ENCODE measurements at regions not wholly inside any gene's neighbourhood (a gene's known extent, or its start where the extent isn't known, plus 50 kb on each side); places are given as distances from the start of the nearest gene placed in this dataset.

DNA sequence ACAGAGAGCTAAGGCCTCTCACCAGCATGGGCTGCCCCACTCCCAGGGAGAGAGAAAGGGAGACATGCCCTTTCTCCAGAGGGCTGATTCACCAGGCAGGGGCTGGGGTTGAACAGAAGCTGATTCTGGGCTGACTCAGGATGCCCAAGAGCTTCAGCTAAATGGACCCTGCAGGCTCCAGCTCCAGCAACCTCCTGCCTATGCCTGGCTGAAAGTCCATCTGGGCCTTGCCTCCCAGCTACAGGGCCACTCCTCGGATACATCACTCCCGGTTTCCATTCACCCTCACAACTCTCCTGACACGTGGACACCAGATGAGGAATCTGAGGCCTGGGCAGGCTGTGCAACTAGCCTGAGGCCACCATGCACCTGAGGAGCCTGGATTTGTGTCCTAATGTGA lies 215.5 kb downstream of the BUD13 start:
- no peak for DNase-seq (ENCODE audit: low read depth in 2 of 2)

GRCh38 chr11:116556483-116556882 lies 216.3 kb downstream of the BUD13 start:
- no peak for DNase-seq (ENCODE audit: low read depth in 2 of 2)

GRCh38 chr11:116553482-116553881 lies 219.3 kb downstream of the BUD13 start:
- DNase-seq (ENCODE audit: low read depth in 2 of 2), result no peak

GRCh38 chr11:116551576-116551975 lies 221.2 kb downstream of the BUD13 start:
- DNase-seq (ENCODE audit: low read depth in 2 of 2), result no peak

- no peak for DNase-seq (ENCODE audit: low read depth in 2 of 2)
These were observed 224.5 kb downstream of the BUD13 start for GRCh38 chr11:116548256-116548655.

GRCh38 chr11:116547571-116547970 lies 225.2 kb downstream of the BUD13 start:
- no peak for DNase-seq (ENCODE audit: low read depth in 2 of 2)

GRCh38 chr11:116545912-116546311 lies 226.9 kb downstream of the BUD13 start:
- DNase-seq (ENCODE audit: low read depth in 2 of 2), result no peak

DNA sequence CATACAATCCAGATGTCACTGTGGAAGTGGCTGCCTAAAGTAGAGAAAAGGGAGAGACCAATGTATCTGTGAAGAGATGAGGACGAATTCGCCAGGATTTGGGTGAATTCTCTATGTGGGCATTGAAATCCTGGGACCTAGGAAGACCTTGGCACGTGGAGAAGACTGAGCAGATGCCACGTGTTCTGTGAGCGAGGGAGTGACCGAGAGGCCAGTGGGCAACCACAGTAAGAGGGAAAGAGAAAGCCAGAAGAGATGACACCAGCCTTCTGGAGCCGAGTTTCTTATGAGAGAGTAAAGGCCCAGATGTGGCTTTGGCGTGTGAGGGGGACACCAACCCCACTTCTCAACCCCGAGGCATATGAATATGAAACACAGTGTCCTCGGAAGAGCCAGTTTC lies 228.1 kb downstream of the BUD13 start:
- DNase-seq (ENCODE audit: low read depth in 2 of 2), result no peak

DNA sequence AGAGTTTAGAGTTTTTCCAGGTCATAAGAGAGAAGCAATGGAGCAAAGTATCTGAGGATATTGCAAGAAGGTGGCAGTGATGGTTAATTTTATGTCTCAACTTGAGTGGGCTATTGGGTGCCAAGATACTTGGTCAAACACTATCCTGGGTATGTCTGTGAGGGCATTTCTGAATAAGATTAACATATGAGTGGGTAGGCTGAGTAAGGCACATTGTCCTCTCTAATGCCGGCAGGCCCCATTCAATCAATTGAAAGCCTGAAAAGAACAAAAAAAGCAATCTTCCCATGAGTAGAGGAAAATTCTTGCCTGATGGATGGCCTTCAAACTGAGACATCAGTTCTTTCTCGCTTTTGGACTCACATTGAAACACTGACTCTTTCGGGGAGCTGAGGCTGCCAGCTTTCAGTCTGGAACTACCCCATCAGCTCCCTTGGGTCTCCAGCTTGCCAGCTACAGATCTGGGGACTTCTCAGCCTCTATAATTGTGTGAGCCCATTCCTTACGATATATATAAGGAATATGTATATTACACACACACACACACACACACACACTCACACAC lies 228.8 kb downstream of the BUD13 start:
- DNase-seq (ENCODE audit: low read depth in 2 of 2), result no peak

GRCh38 chr11:116543099-116543498 lies 229.7 kb downstream of the BUD13 start:
- no peak for DNase-seq (ENCODE audit: low read depth in 2 of 2)

- no peak for DNase-seq (ENCODE audit: low read depth in 2 of 2)
These were observed 230.4 kb downstream of the BUD13 start for GRCh38 chr11:116542406-116542805.

DNA sequence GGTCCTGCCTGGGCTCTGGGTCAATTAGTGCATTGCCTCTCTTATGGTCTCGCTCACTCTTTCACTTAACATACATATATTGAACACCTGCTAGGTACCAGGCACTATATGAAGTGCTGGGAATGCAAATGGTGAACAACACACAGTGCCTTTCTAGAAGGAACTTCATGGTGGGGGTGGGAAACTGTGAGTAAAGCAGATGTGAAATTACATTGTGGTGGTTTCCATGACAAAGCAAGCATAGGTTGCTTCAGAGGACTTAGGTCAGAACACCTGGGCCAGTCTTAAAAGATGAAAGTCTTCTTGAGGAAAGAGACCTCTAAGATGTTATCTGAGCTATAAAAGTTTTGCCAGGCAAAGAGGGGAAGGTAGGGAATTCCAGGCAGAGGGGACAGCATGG lies 231.3 kb downstream of the BUD13 start:
- DNase-seq (ENCODE audit: low read depth in 2 of 2), result no peak

- no peak for DNase-seq (ENCODE audit: low read depth in 2 of 2)
These were observed 232.0 kb downstream of the BUD13 start for GRCh38 chr11:116540645-116541304.

- DNase-seq (ENCODE audit: low read depth in 2 of 2), result no peak
These were observed 232.9 kb downstream of the BUD13 start for GRCh38 chr11:116539836-116540418.

DNA sequence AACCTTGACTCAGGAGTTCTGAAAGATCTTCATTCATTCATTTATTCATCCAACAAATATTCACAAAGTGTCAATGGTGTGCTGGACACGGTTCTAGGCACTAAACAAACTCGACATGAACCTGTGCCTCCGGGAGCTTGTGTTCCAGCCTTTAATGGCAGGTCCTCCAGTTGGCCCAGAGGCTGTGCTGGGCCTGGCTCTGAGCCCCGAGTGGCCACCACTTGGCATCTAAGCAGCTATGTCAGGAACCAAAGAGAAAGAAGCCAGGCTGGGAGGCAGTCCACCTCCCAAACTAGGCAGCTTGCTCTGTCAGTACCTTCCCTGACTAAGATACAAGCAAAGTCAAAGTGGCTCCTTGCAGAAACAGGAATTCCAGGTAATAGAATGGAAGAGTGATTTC lies 233.6 kb downstream of the BUD13 start:
- no peak for DNase-seq (ENCODE audit: low read depth in 2 of 2)

- no peak for DNase-seq (ENCODE audit: low read depth in 2 of 2)
These were observed 234.1 kb downstream of the BUD13 start for GRCh38 chr11:116538677-116539076.

GRCh38 chr11:116537709-116538108 lies 235.1 kb downstream of the BUD13 start:
- DNase-seq (ENCODE audit: low read depth in 2 of 2), result no peak

DNA sequence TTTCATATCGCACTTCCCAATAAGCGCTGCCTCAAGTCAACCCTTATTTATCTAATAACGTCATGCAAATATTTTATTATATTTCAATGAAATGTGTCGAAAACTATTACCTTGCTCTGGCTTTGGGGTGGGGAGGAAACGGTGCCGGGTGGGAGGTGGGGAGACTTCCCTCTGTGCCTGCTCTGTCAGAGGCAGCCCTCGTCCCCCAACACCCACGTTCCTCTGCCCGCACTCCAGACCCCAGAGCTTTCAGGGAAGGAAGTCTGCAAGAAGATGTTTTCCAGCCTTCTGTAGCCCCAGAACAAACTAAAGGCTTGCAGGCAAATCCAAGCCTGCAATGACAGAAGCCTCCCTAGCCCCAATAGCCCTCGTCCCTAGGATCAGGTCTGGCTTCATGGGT lies 235.7 kb downstream of the BUD13 start:
- no peak for DNase-seq (ENCODE audit: low read depth in 2 of 2)

GRCh38 chr11:116536416-116536815 lies 236.4 kb downstream of the BUD13 start:
- no peak for DNase-seq (ENCODE audit: low read depth in 2 of 2)

DNA sequence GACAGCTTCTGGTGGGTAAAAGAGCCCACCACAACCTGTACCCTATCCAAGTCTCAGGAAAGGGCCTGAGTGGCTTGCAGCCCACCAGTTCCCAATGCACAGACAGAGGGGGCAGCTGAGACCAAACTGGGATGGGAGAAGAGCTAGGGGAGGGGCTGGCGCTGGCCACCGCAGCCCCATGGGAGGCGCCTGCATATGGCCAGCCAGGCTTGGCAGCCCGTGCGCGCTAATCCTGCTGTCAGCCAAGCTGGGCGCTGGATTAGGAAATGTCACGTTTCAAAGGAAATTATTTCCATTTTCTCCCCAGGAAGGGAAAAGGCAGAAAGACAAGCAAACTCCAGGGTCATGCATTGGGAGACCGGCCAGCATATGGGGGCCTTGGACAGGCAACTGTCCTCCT lies 236.8 kb downstream of the BUD13 start:
- DNase-seq (ENCODE audit: low read depth in 2 of 2), result no peak

GRCh38 chr11:116535120-116535519 lies 237.7 kb downstream of the BUD13 start:
- DNase-seq (ENCODE audit: low read depth in 2 of 2), result no peak

DNA sequence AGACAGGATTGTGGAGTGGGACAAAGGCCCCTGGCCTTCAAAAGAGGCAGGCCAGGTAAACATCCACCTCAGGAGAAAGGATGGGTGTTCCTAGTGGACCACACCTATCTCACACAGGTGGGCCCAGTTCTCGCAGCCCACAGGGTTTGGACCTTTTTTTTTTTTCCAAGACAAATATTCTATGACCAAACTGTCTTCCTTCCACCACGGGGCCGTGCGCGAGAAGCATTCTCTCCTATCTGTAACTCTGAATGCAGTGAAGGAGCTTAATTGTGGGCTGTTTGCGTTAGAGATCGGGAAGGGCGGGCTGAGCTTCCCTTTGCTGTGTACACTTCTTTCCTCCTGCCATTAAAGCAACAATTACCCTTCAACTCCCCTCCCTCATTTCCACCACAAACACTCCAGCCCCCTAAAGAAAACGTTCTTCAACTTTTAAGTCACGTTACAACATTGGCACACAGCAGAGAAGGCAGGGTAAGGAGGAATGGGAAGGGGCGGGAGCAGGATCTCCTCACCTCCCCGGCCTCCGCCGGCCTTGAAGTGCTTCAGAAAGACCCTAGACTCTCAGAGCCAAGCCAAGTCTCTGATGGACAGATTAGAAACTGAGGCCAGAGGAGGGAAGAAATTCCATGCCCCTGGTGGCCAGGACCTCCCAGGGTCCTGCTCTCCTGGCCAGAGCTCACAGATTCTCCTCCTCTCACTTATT lies 238.4 kb downstream of the BUD13 start:
- DNase-seq (ENCODE audit: low read depth in 2 of 2), result no peak
